HG02970 (cell line): ENCODE measurements at regions not wholly inside any gene's neighbourhood (a gene's known extent, or its start where the extent isn't known, plus 50 kb on each side); places are given as distances from the start of the nearest gene placed in this dataset.
"Not testable (repeated sequence)": the region's sequence is repeated elsewhere in the genome, so short reads cannot be mapped to it uniquely, and the experiment has no call there.

Experiments
- ATAC-seq: cut with Tn5 transposase; IDR thresholded peaks from one replicate; pipeline ENCODE4 v1.9.1; 2021; ENCODE audit warnings: mild to moderate bottlenecking, moderate library complexity, moderate number of reproducible peaks; ENCODE audit not compliant: unreplicated experiment, low FRiP score

- ATAC-seq = no peak
Observed at GRCh38 chr11:37320921-37321320, 722.9 kb upstream of the RAG2 start.

- ATAC-seq = no peak
Observed at GRCh38 chr11:37317803-37318202, 719.8 kb upstream of the RAG2 start.

- ATAC-seq = no peak
Observed at GRCh38 chr11:37313266-37313665, 715.2 kb upstream of the RAG2 start.

GRCh38 chr11:37306563-37306962 lies 708.5 kb upstream of the RAG2 start:
- no peak for ATAC-seq

- not testable (repeated sequence) for ATAC-seq
Observed at GRCh38 chr11:37301405-37301804, 703.4 kb upstream of the RAG2 start.

- ATAC-seq = no peak
Observed at GRCh38 chr11:37298173-37298572, 700.1 kb upstream of the RAG2 start.

GRCh38 chr11:37286890-37287289 lies 688.9 kb upstream of the RAG2 start:
- ATAC-seq = no peak

- ATAC-seq = no peak
Observed at GRCh38 chr11:37282367-37282766, 684.3 kb upstream of the RAG2 start.

- ATAC-seq = no peak
Observed at GRCh38 chr11:37280200-37280599, 682.2 kb upstream of the RAG2 start.

- no peak for ATAC-seq
Observed at GRCh38 chr11:37277896-37278465, 679.9 kb upstream of the RAG2 start.

- no peak for ATAC-seq
Observed at GRCh38 chr11:37264783-37265182, 666.7 kb upstream of the RAG2 start.

- no peak for ATAC-seq
Observed at GRCh38 chr11:37264060-37264459, 666.0 kb upstream of the RAG2 start.

GRCh38 chr11:37263467-37263866 lies 665.4 kb upstream of the RAG2 start:
- ATAC-seq = not testable (repeated sequence)

- ATAC-seq = no peak
Observed at GRCh38 chr11:37259734-37260133, 661.7 kb upstream of the RAG2 start.

GRCh38 chr11:37248145-37248544 lies 650.1 kb upstream of the RAG2 start:
- no peak for ATAC-seq

- not testable (repeated sequence) for ATAC-seq
Observed at GRCh38 chr11:37246092-37246491, 648.1 kb upstream of the RAG2 start.

GRCh38 chr11:37230865-37231264 lies 632.8 kb upstream of the RAG2 start:
- no peak for ATAC-seq

- no peak for ATAC-seq
Observed at GRCh38 chr11:37223962-37224361, 625.9 kb upstream of the RAG2 start.

- no peak for ATAC-seq
Observed at GRCh38 chr11:37203006-37203405, 605.0 kb upstream of the RAG2 start.

GRCh38 chr11:37199082-37199481 lies 601.0 kb upstream of the RAG2 start:
- ATAC-seq = no peak

GRCh38 chr11:37184326-37184725 lies 586.3 kb upstream of the RAG2 start:
- ATAC-seq = no peak

- ATAC-seq = no peak
Observed at GRCh38 chr11:37182031-37182430, 584.0 kb upstream of the RAG2 start.

GRCh38 chr11:37177721-37178120 lies 579.7 kb upstream of the RAG2 start:
- no peak for ATAC-seq
